GM21723 (cell line): ENCODE measurements at regions not wholly inside any gene's neighbourhood (a gene's known extent, or its start where the extent isn't known, plus 50 kb on each side); places are given as distances from the start of the nearest gene placed in this dataset.
"Not testable (repeated sequence)": the region's sequence is repeated elsewhere in the genome, so short reads cannot be mapped to it uniquely, and the experiment has no call there.

Experiments used
- ATAC-seq: cut with Tn5 transposase; IDR thresholded peaks from one replicate; pipeline ENCODE4 v1.9.1; 2021; ENCODE audit warnings: mild to moderate bottlenecking, moderate library complexity; ENCODE audit not compliant: unreplicated experiment

DNA sequence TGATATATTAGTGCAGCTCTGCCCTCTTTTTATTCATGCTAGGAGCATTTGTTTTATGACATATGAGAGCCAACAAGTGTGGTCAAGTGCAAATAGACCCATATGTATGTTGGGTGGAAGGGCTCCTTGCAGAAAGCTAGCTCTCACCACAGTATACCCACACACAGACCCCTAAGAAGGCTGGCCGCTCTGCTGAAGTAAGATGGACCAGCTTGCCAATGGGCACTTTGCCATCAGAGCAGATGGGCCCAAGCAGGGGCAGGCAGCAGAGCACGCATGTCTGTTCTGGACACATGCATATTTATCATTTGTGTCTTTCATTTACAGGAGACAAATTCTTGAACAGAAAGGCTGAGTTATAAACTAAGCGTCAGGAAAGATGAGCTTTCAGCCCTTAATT lies 187.5 kb upstream of the DTNA start:
- ATAC-seq, result no peak

DNA sequence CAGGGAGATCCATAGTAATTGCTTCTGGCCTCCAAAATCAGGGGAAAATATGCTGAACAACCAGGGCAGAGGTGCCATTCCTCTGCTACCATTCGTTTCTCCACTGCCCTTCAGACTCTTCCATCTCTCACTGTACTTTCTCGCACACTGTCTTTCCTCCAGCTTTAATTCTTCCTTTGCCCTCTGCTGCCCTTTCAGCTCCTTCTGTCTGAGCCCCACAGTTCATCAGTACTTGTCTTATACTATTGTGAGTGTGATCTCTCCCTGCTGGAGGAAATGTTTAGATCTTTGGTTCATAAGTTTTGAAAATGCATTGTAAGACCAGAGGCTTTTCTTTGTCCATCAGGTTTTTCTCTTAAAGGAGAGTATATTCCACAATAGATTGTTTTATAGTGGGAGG lies 184.9 kb upstream of the DTNA start:
- no peak for ATAC-seq

DNA sequence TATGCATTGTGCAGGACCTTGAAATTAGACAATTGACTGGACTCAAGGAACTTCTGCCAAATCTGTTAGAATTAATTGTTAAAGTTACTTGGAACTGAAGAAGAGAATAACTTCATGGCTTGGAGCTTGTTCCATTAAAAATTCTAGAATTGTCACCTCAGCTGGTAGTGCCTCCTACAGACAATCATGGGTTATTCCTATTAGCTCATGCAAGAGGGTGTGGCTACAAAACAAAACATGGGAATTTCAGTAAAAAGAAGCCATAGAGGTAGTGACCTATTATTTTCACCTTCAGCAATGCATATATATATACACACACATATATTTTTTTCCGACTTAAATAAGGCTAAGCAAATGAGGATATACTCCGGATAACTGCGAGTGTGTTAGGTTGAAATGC lies 181.9 kb upstream of the DTNA start:
- no peak for ATAC-seq

DNA sequence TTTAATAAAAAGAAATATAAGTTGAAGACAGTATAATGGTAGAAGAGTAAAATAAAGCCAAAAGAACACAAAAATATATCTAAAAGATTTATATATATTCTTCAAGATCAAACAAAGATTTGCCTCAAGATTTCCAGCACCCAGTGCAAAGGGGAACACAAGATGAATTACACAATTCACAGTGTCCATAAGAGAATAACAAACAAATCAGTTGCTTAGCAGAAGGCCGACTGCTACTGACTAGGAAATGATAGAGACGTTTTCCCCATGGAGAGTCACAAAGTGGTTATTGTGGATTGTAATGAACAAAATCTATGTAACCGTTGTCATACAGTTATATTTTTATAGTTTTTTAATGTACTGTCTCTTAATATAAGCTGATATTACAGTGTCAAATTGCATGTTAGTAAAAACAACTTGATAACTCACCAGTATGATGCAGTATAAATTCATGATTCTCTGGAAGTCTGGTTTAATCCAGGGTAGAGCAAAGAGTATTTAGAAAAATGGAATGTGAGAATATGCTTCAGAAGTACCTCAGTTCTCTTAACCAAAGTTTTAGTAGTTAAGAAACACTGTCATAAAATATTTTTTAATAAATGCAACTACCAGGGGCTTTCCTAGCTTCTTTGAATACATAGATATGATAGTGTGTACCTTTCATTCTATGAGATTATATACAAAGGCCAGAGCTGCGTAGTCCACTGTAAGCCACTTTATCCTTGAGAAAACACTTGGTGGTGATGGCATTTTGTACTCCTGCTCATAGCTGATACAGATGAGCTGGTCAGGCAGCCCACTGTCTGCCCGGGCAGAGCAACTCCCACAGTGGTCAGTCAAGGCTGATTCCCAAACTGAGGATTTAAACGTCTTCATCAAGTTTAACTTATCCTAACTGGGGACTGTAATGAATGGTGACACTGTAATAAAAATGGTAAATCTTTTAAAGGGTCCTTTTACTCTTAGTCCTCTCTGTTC lies 180.5 kb upstream of the DTNA start:
- no peak for ATAC-seq

DNA sequence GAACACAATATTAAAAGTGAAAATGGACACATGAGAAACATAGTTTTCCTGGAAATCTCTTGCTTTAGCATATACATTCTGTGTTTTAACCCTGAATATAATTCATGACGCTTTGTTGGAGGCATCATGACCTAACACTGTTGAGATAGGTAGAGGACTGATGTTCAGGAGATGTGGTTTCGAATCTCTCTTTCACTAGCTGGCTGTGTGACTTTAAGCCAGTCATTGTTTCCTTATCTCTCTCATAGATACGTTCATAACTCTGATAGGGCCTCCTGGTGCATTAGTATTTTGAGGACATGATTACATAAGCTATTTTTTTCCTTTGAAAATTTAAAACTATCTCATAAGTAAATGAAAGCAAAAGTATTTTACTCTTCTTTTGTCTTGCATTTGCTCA lies 179.0 kb upstream of the DTNA start:
- ATAC-seq, result no peak

DNA sequence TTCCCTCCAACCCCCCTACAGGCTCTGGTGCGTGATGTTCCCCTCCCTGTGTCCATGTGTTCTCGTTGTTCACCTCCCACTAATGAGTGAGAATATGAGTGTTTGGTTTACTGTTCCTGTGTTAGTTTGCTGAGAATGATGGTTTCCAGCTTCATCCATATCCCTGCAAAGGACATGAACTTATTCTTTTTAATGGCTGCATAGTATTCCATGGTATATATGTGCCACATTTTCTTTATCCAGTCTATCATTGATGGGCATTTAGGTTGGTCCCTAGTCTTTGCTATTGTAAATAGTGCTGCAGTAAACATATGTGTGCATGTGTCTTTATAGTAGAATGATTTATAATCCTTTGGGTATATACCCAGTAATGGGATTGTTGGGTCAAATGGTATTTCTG lies 175.5 kb upstream of the DTNA start:
- ATAC-seq, result not testable (repeated sequence)

DNA sequence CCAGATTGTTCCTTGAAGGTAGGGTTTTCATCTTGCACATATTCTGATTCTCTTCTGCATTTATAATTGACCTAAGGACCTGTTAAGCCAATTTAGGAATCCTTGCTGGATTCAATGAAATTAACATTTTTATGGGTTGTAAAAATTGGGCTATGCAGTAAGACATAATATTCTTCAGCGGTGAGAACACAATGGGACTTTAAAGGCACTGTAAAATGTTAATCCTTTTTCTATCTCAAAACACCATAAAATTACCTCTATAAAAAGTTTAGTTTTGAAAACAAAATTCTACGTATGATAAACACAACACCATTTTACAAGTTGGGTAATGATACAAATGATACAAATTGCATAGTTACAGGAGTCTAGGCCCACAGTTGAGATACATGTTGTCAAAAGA lies 169.2 kb upstream of the DTNA start:
- ATAC-seq, result no peak

DNA sequence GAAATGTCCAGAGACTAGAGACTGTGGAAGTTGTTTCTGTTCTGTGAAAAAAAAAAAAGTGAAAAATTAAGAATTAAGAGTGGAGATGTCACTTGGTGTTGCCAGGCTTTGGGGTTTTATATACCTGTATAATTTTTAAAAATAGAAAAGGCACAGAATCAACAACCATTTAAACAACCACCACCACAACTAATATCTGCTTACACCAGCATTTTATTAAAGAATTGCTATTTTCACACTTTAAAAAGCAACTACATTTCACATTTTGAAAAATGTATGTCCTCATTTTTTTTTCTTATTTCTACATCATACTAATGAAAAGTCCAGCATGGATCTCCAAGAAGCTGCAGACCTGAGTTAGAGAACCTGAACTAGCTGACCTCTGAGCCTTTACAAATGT lies 167.5 kb upstream of the DTNA start:
- ATAC-seq, result no peak

DNA sequence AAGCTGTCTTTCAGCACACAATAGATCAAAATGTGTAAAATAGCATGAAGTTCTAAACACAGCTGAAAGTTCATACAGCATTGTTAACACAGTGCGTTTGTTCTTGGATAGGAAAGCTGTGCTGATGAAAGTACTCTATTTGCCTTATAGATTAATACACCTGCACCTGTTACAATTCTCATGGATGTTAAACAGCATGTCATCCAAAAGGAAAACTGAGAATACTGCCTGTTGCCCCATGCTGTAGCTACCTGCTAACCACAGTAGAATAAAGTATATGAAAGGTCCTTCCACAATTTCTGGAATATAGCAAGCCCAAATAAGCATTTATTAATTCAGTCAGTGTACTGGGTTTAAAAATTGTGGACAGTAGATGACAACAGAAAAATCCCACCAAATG lies 166.7 kb upstream of the DTNA start:
- ATAC-seq, result no peak

DNA sequence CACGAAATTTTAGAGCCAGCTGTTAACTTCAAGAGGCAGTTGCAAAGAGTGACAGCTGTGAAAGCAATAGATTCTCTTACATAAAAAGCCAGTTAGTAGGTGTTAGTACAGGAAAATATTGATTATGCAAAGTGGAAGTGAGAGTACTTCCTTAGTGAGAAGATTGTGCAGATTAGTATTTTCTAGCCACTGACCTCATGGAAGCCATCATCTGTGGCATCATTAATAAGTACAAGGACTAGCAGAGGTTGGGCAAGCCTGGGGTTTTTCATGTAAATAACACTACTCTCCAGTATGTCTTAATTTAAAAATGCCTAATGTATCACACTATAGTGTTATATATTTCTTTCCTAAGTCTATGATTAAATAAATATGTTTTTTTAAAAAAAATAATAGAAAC lies 166.2 kb upstream of the DTNA start:
- no peak for ATAC-seq

DNA sequence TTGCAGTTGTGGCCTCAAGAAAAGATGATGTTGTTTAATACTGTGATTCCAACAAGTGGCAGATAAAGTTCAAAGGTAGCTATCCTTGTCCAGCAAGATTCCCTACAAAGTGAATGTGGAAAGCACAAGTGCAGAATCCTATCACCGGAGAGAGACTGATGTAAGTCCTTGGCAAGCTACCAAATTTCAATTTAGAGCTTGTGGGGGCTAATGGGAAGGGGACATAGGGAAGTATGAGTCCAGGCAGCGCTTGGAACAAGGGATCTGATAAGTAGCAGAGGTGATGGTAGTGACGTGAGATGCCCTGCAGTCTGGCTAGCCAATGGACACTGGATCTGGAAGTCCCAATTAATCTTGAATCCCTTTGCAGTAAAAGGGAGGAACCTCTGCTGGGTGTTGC lies 165.2 kb upstream of the DTNA start:
- ATAC-seq, result no peak

DNA sequence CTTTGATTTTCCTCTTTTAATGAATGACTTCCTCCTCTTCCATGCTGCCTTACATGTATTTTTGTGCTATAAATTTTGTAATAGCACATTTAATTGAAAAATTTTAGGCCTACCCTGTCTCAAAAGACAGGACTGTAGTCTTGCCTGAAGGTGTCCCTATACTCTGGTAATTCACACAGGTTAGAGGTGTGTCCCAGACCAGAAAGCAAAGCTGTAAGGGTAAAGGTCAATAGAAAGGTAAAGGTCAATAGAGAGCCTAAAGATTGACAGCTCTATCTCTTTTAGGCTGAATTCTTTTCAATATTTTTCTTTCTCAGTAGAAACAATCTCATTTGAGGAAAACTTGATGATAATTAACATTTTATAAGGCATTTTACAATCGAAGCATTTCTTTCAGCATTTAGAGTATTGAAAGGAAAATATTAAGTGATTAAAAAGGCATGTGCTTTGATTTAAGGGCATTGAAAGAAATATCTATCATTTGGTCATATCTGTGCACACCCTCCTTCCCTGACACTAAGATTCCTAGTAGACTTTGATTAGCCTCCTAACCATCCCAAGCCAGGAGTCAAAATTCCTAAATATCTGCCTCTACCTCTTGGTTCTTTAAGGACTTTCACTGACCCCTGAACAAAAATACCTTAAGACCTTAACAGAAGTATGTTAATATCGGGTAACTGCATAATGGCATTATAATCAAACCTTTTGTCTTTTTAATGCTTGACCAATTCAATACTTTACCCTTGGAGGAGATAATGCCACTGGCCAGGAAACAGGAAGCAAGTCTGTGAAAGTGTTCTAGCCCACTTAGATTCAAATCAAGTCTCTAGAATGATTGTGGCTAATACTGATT lies 161.8 kb upstream of the DTNA start:
- no peak for ATAC-seq

DNA sequence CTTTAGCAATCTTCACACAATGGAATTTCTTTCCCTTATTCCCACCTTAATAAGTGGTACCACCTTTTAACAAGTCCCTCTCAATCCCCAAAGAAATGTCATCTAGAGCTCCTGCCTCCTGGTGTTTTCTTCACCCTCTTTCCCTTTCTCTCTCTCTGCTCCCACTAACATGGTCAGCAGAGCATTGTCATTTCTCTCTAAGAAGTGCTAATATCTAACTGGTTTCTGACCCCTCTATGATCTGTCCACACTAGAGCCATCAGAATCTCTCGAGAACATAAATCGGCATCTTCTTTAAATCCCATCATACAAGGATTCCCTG lies 161.2 kb upstream of the DTNA start:
- no peak for ATAC-seq

DNA sequence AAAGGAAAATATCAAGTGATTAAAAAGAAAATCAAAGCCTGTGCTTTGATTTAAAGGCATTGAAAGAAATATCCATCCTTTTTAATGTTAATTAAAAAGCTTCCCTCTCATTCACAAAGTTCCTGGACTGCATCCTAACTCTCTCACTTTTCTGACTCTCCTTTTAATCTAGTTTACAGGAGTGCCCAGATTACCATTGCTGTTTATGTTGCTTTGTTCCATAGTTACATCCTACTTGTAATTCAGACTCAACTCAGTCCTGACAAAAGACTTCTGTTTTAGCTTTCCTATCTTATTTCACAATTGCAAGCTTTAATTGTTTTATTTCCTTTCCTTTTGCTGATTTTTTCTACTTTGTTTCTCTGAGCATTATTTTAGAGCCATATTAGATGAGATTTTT lies 160.7 kb upstream of the DTNA start:
- no peak for ATAC-seq

DNA sequence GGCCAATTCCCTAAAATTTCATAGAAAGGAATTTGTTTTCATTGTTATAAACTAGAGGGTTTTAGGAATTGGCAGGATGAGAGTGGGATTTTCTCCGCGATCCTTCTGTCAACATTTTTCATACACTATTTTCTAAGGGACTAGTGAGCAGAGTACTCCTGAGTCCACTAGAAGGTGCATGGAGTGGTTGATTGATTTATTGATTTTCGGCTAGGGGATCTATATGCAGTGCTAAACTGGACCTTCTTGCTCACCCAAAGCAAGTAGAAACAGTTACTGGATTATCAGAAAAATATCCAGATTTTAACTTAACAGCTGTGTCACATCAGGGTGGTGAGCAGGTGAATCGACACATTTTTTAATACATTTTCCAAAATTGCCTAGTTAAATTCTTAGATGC lies 159.9 kb upstream of the DTNA start:
- no peak for ATAC-seq

DNA sequence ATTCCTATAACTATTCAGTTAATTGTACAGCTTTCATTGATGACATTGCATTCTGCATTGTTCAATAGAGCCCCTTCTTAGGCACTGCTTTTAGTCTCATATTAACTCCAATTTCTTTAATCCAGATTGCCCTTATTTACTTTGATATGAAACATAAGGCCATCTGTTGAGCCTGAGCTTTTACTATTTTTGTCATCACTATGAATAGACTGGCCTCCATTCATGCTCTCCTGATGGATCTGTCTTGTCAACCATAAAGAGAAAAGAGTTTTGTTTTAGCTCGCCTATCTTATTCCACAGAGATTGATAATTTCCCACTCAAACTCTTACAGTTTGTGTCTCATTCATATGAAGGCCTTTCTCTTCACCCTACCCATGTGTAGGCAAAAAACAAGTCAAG lies 159.2 kb upstream of the DTNA start:
- ATAC-seq, result no peak

DNA sequence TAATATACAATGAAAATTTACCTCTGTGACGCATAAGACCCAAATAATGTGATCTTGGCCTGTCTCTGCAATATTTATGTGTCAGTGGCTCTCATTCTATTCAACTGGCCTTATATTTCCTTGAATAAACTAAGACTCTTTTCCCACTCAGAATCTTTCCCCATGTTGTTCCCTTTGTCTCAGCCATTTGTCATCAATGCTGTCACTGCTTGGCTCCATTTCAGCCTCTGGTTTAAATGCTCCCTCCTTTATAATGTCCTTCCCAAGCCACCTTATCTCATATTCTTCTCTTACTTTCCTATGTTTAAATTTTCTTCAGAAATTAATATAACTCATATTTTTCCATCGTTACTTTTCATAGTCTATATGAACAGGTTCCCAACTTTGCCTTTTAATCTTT lies 158.3 kb upstream of the DTNA start:
- no peak for ATAC-seq

DNA sequence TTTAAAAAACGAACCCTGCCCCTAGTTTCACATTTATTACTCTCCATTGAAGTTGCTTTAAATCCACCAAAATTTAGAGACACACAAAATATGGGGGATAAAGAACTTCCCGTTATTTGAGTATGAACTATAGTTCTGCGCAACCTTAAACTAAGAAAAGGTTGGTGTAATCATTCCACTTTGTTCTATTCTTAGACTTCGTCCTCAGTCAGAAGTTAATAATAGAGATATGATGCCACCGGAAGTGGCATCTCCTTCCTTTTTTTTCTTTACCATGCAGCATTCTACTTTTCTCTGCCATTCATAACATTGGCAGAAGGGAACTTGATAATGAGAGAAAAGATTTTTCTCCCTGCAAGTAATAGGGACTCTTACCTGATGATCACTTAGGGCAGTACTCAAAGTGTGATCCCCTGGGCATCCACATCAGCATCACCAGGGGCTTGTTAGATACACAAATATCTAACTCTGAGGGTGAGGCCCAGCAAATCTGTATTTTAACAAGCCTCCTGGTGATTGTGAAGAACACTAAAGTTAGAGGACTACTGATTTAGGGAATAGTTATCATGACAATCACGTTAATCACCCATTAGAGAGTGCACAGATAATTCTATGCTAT lies 147.7 kb upstream of the DTNA start:
- ATAC-seq, result no peak

DNA sequence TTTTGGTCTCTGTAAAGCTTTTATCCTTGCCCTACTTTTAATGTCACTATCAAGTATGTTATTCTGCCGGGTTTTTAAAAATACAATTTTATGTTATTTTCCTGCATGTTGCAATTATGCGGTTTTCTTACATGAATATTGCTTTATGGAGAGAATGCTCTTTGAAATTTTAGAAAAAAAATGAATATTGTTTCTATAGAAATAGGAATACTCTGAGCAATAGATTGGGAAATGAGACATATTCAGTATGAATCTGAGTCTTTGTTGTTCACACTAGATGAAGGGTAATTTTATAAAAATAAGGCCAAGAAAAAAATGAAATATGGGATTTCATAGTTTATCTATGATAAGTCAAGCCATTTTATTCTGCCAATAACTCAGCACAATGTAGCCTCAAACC lies 142.2 kb upstream of the DTNA start:
- no peak for ATAC-seq

DNA sequence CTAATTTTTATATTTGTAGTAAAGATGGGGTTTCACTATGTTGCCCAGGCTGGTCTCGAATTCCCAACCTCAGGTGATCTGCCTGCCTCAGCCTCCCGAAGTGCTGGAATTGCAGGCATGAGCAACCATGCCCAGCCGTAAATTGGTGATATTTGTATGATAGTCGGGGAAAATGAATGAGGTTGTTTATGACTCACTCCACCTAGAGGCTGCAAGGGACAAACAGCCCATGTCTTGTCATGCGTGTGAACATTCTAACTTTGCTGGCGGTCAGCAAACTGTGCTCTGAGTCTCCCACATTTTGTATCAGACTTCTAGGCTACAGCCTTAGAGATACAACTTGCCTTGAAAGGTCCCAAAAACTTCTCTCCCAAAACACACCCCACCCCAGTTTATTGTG lies 133.5 kb upstream of the DTNA start:
- no peak for ATAC-seq

DNA sequence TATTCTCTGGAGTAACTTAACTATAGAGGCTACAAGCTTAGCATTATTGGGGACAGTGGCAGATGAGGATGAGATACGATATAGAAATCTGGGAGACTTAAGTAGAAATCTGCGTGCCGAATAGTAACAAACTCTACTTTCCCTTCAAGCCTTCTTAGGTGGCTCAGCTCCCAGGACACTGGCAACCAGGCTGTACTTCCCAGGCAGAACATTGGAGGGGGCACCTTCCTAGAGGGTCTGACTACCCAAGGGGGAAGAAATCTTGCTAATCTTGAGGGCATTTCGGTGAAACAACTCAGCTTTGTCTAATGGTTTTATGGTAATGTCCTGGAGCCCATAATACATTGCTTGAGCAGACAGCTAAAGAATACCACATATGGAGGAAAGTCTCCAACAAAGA lies 126.2 kb upstream of the DTNA start:
- no peak for ATAC-seq

DNA sequence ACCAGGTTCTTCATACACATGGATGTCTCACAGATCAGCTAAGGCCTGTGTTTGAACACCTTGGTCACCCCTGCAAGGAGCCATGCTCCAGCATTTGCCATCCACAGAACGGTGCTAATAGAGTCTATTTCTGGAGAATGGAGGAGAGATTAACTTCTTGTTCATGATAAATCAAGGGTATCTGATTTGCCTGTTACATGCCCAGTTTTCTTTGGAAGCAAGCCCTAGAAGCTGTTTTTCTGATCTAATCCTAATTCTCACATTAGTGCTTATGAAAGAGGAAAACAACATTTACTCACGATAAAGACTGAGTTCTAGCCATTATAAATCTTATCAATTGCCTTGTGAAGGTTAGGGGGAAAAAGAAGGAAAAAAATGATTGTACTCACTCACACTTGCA lies 119.6 kb upstream of the DTNA start:
- no peak for ATAC-seq
